GM21576 (cell line): ENCODE measurements at regions not wholly inside any gene's neighbourhood (a gene's known extent, or its start where the extent isn't known, plus 50 kb on each side); places are given as distances from the start of the nearest gene placed in this dataset.
A peak's percentile ranks its signal among the peaks of the same experiment; 100 is the strongest.

Experiments used
- ATAC-seq: cut with Tn5 transposase; IDR thresholded peaks from one replicate; pipeline ENCODE4 v1.9.1; 2021; ENCODE audit warnings: mild to moderate bottlenecking, moderate library complexity; ENCODE audit not compliant: unreplicated experiment

DNA sequence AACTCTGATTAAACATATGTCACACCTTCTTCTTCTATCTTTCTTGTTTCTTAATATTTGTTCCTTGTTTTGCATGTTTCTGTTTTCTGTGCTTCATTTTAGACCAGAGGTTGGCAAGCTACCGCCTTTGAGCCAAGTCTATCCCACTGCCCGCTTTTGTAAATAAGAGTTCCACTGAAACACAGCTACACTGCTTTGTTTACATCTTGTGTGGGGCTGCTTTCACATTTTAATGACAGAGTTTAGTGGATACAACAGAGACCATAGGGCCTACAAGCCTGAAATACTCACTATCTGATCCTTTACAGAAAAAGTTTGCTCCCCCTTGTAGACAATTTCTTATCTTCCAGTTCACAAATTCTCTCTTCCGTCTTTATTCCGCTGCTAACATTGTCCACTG is 109.4 kb upstream of the SPACA1 start:
- ATAC-seq = no peak

DNA sequence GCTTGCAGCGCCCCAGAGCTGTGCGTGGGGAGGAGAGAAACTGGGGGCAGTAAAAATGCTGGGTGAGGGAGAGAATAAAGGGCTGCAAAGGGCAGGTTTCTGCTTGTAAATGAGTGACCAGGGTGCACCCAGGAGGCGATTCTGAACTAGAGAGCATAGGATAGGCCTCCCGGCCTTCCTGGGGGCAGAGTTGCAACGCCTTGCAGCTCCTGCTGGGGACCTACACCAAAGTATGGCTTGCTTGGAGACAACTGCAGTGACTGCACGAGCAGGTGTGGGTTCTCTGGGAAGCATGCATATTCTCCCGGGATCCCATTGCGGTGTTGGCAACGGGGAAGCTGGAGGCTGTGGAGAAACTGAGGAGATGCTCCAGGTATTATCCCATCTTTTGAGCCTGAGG is 111.6 kb upstream of the SPACA1 start:
- no peak for ATAC-seq

- no peak for ATAC-seq
Measured at GRCh38 chr6:87935196-87935595, 112.4 kb upstream of the SPACA1 start.

GRCh38 chr6:87932361-87932760 is 115.3 kb upstream of the SPACA1 start:
- ATAC-seq = no peak

GRCh38 chr6:87929843-87930288 is 117.8 kb upstream of the SPACA1 start:
- ATAC-seq = peak; percentile 48

GRCh38 chr6:87926687-87927086 is 121.0 kb upstream of the SPACA1 start:
- no peak for ATAC-seq

DNA sequence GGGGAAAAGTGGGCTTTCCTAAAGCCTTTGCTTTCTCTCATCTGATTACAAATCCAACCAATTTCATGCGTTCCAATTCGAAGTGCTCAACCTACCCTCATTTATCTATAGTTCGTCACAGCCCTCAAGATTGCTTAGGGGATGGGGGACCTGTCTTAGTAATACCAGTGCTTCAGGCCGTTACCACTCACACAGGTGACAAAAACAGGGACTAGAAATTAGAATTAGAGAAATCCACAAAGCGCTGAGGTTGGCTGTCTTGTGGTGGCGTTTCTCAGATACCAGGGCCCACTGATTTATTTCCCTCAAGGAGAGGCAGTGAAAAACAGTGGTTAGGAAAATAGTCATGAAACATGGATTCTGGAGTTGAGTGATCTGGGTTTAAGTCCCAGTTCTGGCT is 121.6 kb upstream of the SPACA1 start:
- ATAC-seq = no peak

DNA sequence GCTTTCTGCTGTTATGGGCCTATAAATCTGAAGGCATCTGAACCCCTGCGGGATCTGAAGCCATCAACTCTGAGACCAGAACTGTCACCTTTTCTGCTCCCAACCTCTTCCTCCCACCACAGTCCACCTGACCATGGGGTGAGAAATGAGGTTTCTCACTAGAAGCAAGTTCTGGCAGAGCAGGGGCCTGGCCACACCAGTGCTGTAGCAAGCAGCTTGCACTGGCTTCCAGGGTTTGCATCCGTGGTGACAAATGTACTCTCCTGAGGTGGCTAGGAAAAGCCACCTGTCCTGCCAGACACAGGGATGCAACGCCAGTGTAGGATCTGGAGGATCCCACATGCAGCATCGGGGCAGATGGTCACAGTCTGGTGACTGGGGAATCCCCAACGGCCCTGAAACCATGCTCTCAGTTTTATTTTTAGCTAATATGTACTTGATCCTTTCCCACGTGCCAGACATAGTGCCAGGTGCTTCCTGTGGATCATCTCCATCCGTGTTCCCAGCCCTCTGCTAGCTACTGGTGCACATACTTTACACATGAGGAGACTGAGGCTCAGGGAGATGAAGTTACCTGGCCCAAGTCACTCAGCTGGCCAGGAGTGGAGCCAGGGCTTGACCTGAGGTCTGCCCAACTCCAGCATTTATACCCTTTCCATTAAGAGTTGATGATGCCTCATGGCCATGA is 122.1 kb upstream of the SPACA1 start:
- ATAC-seq = peak; percentile 63

DNA sequence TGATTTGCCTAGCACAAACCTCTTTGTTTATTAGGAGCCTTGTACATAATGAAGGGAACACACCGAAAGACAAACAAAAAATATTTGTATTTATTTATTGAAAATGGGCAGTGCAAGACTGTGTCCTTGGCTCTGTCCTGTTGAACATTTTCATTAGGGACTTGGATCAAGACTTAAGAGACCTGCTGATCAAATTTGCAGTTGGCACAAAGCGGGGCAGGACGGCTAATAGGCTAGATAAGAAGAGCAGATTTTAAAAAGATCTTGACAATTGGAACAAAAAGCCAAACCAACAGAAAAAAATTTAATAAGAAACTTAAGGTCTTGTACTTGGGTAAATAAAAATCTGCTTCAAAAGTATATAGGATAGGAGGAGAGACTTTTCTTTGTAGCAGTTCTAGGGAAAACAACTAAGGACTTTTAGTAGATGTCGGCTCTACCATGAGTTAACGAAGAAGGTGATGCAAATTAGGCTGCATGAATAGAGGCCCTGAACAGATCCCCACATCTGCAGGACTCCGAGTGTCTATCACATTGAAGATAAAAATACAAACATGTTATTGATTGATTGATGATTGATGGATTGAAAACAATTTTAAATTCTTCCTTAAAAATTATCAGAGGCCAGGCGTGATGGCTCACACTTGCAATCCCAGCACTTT is 124.1 kb upstream of the SPACA1 start:
- no peak for ATAC-seq

GRCh38 chr6:87922947-87923330 is 124.7 kb upstream of the SPACA1 start:
- ATAC-seq = peak; percentile 73

DNA sequence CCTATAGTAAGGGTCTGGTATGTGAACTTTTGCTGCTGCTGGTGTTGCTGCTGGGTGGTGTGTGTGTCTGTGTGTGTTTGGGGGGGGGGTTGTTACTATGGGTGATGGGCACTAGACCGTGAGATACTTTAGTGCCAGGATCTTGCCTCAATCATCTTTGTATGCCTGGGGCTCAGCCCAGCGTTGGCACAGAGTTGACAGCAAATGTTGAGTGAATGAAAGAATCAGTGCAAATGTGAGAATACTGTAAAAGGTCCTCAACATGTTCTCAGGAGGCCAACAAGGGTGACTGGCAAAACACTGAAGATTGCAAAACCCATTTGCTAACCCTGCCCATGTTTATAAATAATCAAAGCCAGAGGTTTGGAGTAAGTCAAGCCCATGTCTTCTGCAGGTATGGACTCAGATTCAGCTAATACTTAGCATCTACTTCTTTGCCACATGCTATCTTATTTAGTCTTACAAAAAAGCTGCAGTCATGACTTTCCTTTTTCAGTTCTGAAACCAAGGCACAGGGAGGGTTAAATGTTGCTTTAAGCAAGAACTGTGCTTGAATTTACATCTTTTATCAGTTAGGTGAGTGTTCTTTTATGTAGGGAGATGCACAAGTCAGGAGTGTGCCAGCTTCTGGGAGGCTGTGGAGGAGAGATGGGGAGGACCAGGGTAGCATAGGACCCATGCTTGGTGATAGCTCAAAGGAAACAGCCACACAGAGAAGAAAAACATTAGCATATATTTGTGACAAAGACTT is 125.3 kb upstream of the SPACA1 start:
- peak; percentile 15 for ATAC-seq

- no peak for ATAC-seq
Measured at GRCh38 chr6:87921034-87921433, 126.6 kb upstream of the SPACA1 start.

DNA sequence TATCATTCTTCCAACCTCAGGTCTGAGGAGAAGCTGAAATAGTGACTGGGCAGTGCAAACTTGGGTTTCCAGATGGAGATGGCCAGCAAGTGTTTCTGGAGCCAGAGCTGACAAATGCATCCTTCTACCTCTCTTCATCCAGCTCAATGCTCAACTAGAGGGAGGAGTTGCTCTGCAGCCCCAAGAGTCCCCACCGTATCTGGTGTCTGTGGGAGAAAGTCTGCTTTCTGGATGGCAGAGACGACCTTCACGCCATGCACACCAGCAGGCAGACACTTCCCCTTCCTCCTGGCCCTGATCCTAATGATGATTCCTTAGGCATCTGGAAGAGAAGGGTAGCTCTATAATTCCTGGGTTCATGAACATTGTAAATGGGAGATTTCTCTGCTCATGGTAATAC is 127.4 kb upstream of the SPACA1 start:
- no peak for ATAC-seq

DNA sequence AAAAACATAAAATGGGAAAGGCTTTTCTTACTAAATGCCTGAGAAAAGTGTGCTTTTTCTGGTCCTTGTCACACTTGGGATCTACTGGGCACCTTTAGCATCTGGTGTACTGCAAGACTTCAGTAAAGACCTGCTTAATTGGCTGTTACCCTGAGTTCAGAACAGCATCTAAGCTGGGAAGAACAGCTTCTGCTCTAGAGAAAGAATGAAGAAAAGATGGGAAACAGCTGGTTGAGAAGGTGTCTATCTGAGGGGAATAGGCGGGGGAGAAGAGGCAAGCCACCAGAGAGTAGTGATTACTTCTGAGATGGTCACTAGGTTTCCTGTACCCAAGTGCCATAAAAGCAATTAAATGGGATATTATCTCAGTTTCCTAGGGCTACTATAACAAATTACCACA is 128.2 kb upstream of the SPACA1 start:
- ATAC-seq = no peak

- no peak for ATAC-seq
Measured at GRCh38 chr6:87919001-87919400, 128.6 kb upstream of the SPACA1 start.

DNA sequence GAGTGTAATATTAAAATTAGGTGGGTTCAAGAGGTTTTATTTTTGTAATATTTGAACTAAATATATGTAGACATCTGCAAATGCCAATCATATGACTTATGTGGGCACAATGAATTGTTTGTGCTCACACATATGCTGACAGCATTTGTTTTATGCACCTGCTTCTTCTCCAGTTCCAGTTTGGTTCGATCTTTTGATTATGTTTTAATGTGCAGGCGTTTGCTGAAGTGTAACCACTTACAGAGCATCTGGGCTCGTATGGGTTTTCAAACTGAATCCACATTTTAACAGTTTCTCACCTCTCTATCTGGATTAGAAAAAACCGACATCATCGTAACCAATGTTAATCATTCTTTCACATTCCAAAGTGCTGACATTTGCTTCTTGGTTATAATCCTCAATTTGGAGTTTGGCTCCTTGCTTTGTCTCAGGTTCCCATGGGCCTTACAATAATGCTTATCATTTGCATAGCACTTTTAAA is 129.1 kb upstream of the SPACA1 start:
- ATAC-seq = no peak

- no peak for ATAC-seq
Measured at GRCh38 chr6:87917886-87918285, 129.8 kb upstream of the SPACA1 start.

- no peak for ATAC-seq
Measured at GRCh38 chr6:87916446-87916845, 131.2 kb upstream of the SPACA1 start.

- ATAC-seq = no peak
Measured at GRCh38 chr6:87914637-87915395, 132.8 kb upstream of the SPACA1 start.

DNA sequence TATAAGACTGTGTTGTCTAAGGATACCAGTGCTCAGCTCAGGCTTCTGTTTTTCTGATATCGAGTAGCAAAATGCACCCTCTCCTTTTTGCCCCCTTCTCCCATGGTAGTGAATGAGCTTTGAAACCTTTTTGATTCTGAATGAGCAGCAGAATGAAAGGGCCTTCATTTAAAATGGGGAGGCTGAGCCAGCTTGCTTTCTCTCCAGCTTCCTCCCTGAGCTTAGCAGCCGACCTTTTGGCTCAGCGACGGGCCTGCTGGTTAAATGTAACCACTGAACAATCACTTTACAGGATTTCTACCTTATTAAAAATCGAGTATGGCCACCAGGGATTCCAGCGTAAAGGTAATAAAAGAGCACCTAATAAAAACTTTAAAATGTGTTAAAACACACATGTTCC is 133.7 kb upstream of the SPACA1 start:
- no peak for ATAC-seq

- no peak for ATAC-seq
Measured at GRCh38 chr6:87912102-87912501, 135.5 kb upstream of the SPACA1 start.
